ENCODE measurements at regions not wholly inside any gene's neighbourhood (a gene's known extent, or its start where the extent isn't known, plus 50 kb on each side); places are given as distances from the start of the nearest gene placed in this dataset.

DNA sequence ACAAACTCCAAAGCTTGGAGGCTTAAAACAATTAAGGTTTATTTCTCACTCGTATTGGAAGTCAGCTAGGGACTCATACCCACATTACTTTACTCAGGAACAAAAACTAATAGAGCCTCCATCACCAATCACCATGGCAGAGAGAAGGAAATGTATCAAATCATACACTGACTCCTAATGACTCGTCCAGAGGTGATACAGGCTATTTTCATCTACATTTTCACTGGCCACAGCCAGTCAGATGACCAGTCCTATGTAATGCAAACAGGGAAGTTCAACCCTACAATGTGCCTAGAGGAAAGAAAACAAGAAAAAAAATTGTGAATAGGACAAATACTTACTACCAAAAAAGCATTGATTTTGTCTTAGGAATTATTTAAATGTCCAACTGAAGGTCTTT lies 110.3 kb downstream of the SEC16B start:
- WGBS, 5 donors = 60 to 75% (median 66%) methylated on average over 2 of the region's 2 CpGs
- TF ChIP-seq POLR2A (IDR thresholded peaks at IDR 0.05) = no peak
- no peak for TF ChIP-seq POLR2AphosphoS5 (IDR thresholded peaks at IDR 0.05)
- TF ChIP-seq EP300 (IDR thresholded peaks at IDR 0.05) = no peak
- TF ChIP-seq, protein P1, sequence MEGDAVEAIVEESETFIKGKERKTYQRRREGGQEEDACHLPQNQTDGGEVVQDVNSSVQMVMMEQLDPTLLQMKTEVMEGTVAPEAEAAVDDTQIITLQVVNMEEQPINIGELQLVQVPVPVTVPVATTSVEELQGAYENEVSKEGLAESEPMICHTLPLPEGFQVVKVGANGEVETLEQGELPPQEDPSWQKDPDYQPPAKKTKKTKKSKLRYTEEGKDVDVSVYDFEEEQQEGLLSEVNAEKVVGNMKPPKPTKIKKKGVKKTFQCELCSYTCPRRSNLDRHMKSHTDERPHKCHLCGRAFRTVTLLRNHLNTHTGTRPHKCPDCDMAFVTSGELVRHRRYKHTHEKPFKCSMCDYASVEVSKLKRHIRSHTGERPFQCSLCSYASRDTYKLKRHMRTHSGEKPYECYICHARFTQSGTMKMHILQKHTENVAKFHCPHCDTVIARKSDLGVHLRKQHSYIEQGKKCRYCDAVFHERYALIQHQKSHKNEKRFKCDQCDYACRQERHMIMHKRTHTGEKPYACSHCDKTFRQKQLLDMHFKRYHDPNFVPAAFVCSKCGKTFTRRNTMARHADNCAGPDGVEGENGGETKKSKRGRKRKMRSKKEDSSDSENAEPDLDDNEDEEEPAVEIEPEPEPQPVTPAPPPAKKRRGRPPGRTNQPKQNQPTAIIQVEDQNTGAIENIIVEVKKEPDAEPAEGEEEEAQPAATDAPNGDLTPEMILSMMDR (IDR thresholded peaks at IDR 0.05) = no peak
- H3K9me3 ChIP-seq = no peaks in the 10 kb centered on the region
- no peak overlapping the region for H3K27ac ChIP-seq
- intact Hi-C loops (cut with DNase I; ENCODE audit: low total_unique reads) = no loop called here
- H3K4me1 ChIP-seq = peaks cover 0 to 12% (median 7%) of the 10 kb centered on the region in 4 donors
- H3K4me3 ChIP-seq = no peak overlapping the region
- no peaks in the 10 kb centered on the region for H3K27me3 ChIP-seq
- no peaks in the 10 kb centered on the region for H3K36me3 ChIP-seq
- no peak for DNase-seq

DNA sequence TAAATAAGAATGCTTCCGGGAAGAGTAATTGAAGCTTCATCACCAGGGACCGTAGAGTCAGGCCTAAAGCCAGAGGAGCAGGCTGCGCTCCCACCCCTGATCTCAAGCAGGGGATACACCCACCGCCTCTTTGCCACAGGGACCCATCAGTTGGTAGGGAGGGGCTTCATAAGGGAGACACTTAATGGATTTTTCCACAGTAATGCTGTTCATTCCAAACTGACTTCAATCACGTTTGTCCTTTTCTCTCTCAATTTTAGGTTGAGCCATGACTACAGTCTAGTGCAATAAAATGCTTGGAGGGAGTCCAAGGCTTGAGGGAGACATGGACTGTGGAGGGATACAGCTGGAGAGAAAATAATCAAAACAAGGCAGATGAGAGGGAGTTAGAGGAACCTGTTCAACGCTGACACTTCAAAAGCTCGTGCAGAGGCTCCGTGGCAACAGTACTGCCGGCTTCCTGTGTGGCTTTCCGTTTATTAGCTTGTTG lies 111.5 kb downstream of the SEC16B start:
- TF ChIP-seq, protein P1 (IDR thresholded peaks at IDR 0.05) = no peak
- TF ChIP-seq POLR2A (IDR thresholded peaks at IDR 0.05) (no peak), EP300 (IDR thresholded peaks at IDR 0.05) (no peak), POLR2AphosphoS5 (IDR thresholded peaks at IDR 0.05) (no peak)
- H3K4me3 ChIP-seq = no peak overlapping the region
- H3K27ac ChIP-seq = no peak overlapping the region
- no peaks in the 10 kb centered on the region for H3K9me3 ChIP-seq
- intact Hi-C loops (cut with DNase I; ENCODE audit: low total_unique reads) = no loop called here
- peaks cover 0 to 12% (median 7%) of the 10 kb centered on the region in 4 donors for H3K4me1 ChIP-seq
- 33 to 43% (median 37%) methylated on average over 10 of the region's 10 CpGs for WGBS, 5 donors
- H3K27me3 ChIP-seq = no peaks in the 10 kb centered on the region
- no peaks in the 10 kb centered on the region for H3K36me3 ChIP-seq
- peak in 1 of 2 donors; percentile 48 for DNase-seq

DNA sequence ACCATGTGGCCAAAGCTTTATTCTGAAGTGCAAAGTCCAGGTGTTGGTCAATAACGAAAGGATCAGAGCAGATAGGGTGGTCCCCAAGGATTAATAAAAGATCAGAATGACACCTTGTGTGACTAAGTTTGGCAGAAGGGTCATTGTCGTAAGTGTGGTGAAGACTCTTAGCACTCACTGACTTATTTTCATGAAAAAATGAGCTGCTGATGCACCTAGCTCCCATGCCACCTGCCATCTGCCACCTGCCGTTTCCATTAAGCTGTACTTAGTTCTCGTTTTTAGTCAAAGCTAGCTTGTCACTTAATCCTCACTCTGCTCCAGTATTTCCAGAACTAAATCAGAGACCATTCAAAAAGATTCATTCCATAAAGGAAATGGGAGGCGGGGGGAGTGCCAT lies 112.6 kb downstream of the SEC16B start:
- no peaks in the 10 kb centered on the region for H3K9me3 ChIP-seq

DNA sequence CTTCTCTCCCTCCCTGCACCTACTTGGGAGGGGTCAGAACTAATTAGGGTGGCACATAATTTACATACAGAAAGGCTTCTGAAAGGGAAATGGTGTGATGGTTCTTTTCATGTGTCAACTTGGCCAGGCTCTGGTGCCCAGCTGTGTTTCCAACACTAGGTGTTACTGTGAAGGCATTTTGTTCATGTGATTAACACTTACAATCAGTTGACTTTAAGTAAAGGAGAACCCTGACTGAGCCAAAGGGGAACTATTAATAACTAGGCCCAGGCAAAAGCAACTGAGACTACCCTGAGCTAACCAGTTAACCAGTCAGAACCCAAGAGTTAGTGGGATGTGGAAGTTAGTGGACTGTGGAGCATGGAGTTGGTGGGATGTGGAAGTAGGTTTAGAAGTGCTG lies 114.9 kb downstream of the SEC16B start:
- no peaks in the 10 kb centered on the region for H3K36me3 ChIP-seq
- no peak for DNase-seq
- H3K9me3 ChIP-seq = no peaks in the 10 kb centered on the region
- H3K27me3 ChIP-seq = no peaks in the 10 kb centered on the region
- H3K27ac ChIP-seq = no peak overlapping the region
- H3K4me3 ChIP-seq = no peak overlapping the region
- TF ChIP-seq POLR2A (IDR thresholded peaks at IDR 0.05) = no peak
- TF ChIP-seq, protein P1 (IDR thresholded peaks at IDR 0.05) = peak in 1 of 7 experiments; percentile 11
- H3K4me1 ChIP-seq = peaks cover 0 to 12% (median 7%) of the 10 kb centered on the region in 4 donors
- intact Hi-C loops (cut with DNase I; ENCODE audit: low total_unique reads) = no loop called here

More for the DNA sequence above, 112.6 kb downstream of the SEC16B start:
- peaks cover 0 to 12% (median 7%) of the 10 kb centered on the region in 4 donors for H3K4me1 ChIP-seq
- WGBS, 5 donors = 85 to 92% (median 89%) methylated on average over 5 of the region's 5 CpGs
- no peak for TF ChIP-seq POLR2A (IDR thresholded peaks at IDR 0.05)
- H3K27me3 ChIP-seq = no peaks in the 10 kb centered on the region
- H3K36me3 ChIP-seq = no peaks in the 10 kb centered on the region
- H3K27ac ChIP-seq = no peak overlapping the region
- H3K4me3 ChIP-seq = no peak overlapping the region
- intact Hi-C loops (cut with DNase I; ENCODE audit: low total_unique reads) = no loop called here
- peak in 1 of 2 donors; percentile 11 for DNase-seq

DNA sequence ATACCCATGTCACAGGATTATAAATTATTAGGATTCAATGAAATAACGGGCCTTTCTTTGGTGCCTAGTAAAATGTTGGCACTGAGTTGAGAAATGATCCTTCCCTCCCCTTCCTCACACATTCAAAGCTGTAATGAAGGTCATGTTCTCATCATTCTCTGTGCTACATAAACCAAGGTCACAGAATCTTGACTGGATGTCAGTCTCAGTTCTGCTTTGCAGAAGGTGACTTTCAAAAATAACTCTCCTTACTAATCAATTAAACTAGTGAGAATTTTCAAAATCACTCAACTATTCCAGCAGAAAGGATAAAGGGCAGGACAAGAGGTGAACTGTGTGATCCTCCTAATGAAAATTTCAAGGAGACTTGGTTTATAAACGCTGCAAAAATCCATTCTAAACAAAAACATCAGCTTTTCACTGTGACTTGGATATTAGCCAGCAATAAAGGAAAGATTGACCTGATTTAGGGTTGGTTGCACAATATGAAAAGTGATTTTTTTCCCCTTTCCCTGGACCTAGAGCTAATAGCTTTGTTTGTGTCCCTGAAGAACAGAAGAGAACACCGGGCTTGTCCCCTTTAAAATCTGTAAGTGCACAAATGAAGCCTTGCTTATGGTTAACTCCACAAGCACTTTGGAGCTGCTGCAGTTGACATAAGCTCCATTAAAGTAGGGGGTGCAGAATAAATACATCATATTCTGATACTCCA lies 120.1 kb downstream of the SEC16B start:
- Histone ChIP-seq H3K27ac (no peak overlapping the region), H3K9me3 (no peaks in the 10 kb centered on the region), H3K36me3 (no peaks in the 10 kb centered on the region), H3K4me1 (no peaks in the 10 kb centered on the region), H3K4me3 (no peak overlapping the region), H3K27me3 (no peaks in the 10 kb centered on the region)
- no peak for DNase-seq
- TF ChIP-seq EP300 (IDR thresholded peaks at IDR 0.05) (no peak), POLR2A (IDR thresholded peaks at IDR 0.05) (no peak), POLR2AphosphoS5 (IDR thresholded peaks at IDR 0.05) (no peak)
- TF ChIP-seq, protein P1 (IDR thresholded peaks at IDR 0.05) = no peak
- 61 to 67% (median 63%) methylated on average over 3 of the region's 3 CpGs for WGBS, 5 donors
- intact Hi-C loops (cut with DNase I; ENCODE audit: low total_unique reads) = no loop called here
